Breast epithelium (tissue), 4 donors: ENCODE measurements at regions not wholly inside any gene's neighbourhood (a gene's known extent, or its start where the extent isn't known, plus 50 kb on each side); places are given as distances from the start of the nearest gene placed in this dataset.

Experiments
- DNase-seq, 2 donors: peaks; one replicate each; pipeline ENCODE4 v3.0.0-alpha.2; 2019; ENCODE audit warnings: low spot score in 2 of 2
- H3K27ac ChIP-seq, 2 donors: fragments of 200-600 bp; sonication (generic) in 1 of 2; one replicate each; pipeline ENCODE4 v1.5.1; 2016 to 2019; ENCODE audit warnings: mild to moderate bottlenecking in 1 of 2
- H3K27me3 ChIP-seq, 2 donors: fragments of 200-600 bp; sonication (generic) in 1 of 2; one replicate each; pipeline versions ENCODE4 v1.5.1 to v1.6.0; 2017 to 2019; ENCODE audit warnings: control low read depth in 1 of 2, mild to moderate bottlenecking in 1 of 2
- H3K36me3 ChIP-seq: fragments of 200-600 bp; one replicate; pipeline ENCODE4 v1.5.1; 2019
- H3K4me1 ChIP-seq, 2 donors: fragments of 200-600 bp; sonication (generic); one replicate each; pipeline ENCODE4 v1.5.1; 2016 to 2019; ENCODE audit warnings: control low read depth in 1 of 2
- H3K4me3 ChIP-seq, 3 donors: fragments of 200-600 bp; sonication (generic); 1 replicate in 2 of 3; 2 replicates in 1 of 3; pipeline ENCODE4 v1.5.1; 2016 to 2019; ENCODE audit warnings: mild to moderate bottlenecking in 3 of 3, moderate library complexity in 2 of 3
- H3K9me3 ChIP-seq, 2 donors: fragments of 200-600 bp; sonication (generic) in 1 of 2; one replicate each; pipeline ENCODE4 v1.5.1; 2016 to 2019; ENCODE audit warnings: control low read depth in 1 of 2
- POLR2A ChIP-seq: fragments of 450-650 bp; IDR thresholded peaks from one replicate; pipeline ENCODE4 v1.6.1; 2016; ENCODE audit warnings: antibody characterized with exemption, mild to moderate bottlenecking, moderate library complexity
- POLR2AphosphoS5 ChIP-seq, 3 donors: sonication (generic); formaldehyde crosslinking; IDR thresholded peaks; one replicate each; pipeline ENCODE4 v1.6.1; 2017; ENCODE audit warnings: antibody characterized with exemption in 3 of 3
- intact Hi-C: fragments of 100-400 bp; cut with DNase I; formaldehyde crosslinking; loops from one replicate; pipeline ENCODE4 v1.15.1; 2023; ENCODE audit warnings: low total_unique reads
- TF ChIP-seq, protein P1 (sequence below), 3 donors: fragments of 450-650 bp; IDR thresholded peaks; one replicate each; pipeline ENCODE4 v1.5.1; 2016 to 2017; ENCODE audit warnings: antibody characterized with exemption in 3 of 3, mild to moderate bottlenecking in 3 of 3, moderate library complexity in 3 of 3

DNA sequence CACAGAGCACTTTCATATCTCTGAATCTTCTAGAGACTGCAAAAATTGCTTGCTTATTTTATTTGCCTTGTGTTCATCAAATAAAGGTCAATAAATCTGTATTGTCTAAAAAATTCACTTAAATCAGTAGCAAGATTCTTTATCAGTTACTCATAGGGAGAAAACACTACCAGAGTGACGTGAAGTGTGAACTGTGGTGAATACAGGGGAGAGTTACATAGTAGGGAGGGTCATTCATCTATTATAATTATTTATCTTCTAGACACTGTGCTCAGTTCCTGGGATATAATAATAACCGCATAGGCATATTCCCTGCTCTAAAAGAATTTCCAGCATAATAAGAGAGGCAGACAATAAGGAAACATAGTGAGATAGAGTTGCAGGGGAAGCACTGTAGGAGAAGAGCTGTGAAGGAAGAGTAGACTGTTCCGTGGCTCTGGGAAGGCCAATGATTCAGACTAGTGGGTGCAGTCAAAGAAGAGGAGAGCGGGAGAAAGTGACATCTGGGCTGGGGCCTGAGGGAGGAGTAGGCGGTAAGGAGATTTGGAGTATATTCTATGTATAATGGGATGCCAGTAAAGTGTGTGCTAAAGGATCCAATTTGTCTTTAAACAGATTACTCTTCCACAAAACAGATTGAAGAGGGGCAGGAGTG lies 84.0 kb upstream of the TDRD3 start:
- Histone ChIP-seq H3K9me3 (no peaks in the 10 kb centered on the region), H3K27me3 (no peaks in the 10 kb centered on the region), H3K36me3 (no peaks in the 10 kb centered on the region), H3K4me3 (no peak overlapping the region), H3K27ac (no peak overlapping the region), H3K4me1 (no peaks in the 10 kb centered on the region)
- no peak for DNase-seq
- intact Hi-C loops, result no loop called here
- TF ChIP-seq POLR2A (no peak), POLR2AphosphoS5 (IDR thresholded peaks at IDR 0.05) (no peak)
- TF ChIP-seq, protein P1, sequence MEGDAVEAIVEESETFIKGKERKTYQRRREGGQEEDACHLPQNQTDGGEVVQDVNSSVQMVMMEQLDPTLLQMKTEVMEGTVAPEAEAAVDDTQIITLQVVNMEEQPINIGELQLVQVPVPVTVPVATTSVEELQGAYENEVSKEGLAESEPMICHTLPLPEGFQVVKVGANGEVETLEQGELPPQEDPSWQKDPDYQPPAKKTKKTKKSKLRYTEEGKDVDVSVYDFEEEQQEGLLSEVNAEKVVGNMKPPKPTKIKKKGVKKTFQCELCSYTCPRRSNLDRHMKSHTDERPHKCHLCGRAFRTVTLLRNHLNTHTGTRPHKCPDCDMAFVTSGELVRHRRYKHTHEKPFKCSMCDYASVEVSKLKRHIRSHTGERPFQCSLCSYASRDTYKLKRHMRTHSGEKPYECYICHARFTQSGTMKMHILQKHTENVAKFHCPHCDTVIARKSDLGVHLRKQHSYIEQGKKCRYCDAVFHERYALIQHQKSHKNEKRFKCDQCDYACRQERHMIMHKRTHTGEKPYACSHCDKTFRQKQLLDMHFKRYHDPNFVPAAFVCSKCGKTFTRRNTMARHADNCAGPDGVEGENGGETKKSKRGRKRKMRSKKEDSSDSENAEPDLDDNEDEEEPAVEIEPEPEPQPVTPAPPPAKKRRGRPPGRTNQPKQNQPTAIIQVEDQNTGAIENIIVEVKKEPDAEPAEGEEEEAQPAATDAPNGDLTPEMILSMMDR (IDR thresholded peaks at IDR 0.05), result no peak

DNA sequence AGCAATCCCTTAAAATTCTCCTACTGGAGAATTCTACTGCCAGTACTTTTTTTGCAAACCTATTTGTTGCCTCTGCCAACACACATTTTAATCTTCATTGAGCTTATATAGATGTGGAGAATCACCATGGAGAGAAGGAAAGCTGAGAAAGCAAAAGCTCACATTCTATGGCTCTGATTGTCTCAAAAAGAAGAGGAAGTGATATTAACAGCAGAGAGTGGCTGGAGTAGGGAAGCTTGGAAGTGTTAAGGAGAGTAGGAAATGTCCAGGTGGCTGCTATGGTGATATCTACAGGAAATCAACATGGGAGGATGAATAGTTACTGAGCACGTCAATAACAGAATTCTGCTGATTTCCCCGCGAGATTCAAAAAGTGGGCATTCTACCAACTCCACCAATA lies 78.8 kb upstream of the TDRD3 start:
- Histone ChIP-seq H3K4me1 (no peaks in the 10 kb centered on the region), H3K9me3 (no peaks in the 10 kb centered on the region), H3K27ac (no peak overlapping the region), H3K4me3 (no peak overlapping the region), H3K27me3 (no peaks in the 10 kb centered on the region), H3K36me3 (no peaks in the 10 kb centered on the region)
- TF ChIP-seq, protein P1 (IDR thresholded peaks at IDR 0.05), result no peak
- TF ChIP-seq POLR2A (no peak), POLR2AphosphoS5 (IDR thresholded peaks at IDR 0.05) (no peak)
- no peak for DNase-seq
- intact Hi-C loops, result no loop called here

DNA sequence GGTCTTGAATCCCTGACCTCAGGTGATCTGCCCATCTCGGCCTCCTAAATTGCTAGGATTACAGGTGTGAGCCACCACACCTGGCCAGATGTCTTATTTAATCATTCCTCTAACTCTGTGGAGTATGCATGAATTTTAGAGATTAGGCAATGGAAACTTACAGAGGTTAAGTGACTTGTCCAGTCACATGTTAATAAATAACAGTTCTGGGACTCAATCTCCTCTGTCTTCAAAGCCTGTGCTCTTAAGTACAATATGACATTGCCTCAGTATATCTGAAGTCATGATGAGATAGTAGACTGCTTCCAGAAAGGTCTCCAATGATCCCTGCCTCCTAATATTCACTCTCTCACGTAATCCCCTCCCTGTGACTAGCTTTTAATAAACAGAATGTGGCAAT lies 72.9 kb upstream of the TDRD3 start:
- intact Hi-C loops, result no loop called here
- H3K27me3 ChIP-seq, result no peaks in the 10 kb centered on the region
- TF ChIP-seq POLR2AphosphoS5 (IDR thresholded peaks at IDR 0.05) (no peak), POLR2A (no peak)
- TF ChIP-seq, protein P1 (IDR thresholded peaks at IDR 0.05), result no peak

DNA sequence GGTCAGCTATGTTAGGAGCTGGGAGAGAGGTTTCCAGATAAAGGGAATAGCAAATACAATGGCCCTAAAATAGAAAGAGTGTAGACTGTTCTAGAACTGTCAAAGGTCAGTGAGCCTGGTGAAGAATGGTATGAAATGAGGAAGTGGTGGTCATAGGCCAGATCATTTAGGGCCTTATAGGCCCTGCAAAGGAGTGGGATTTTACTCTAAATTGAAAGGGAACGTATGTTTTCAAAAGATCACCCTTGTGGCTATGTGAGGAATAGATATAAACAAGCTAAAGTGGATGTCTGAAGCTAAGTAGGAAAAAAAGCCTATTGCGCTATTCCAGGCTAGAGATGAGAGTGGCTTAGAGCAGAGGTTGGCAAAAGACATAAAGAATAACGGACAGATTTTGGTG lies 70.7 kb upstream of the TDRD3 start:
- intact Hi-C loops, result no loop called here
- TF ChIP-seq POLR2A (no peak), POLR2AphosphoS5 (IDR thresholded peaks at IDR 0.05) (no peak)
- TF ChIP-seq, protein P1 (IDR thresholded peaks at IDR 0.05), result no peak
- Histone ChIP-seq H3K36me3 (no peaks in the 10 kb centered on the region), H3K4me3 (no peak overlapping the region), H3K27ac (no peak overlapping the region), H3K27me3 (no peaks in the 10 kb centered on the region), H3K9me3 (no peaks in the 10 kb centered on the region), H3K4me1 (no peaks in the 10 kb centered on the region)
- no peak for DNase-seq

More for the DNA sequence above, 72.9 kb upstream of the TDRD3 start:
- Histone ChIP-seq H3K27ac (no peak overlapping the region), H3K4me3 (no peak overlapping the region), H3K4me1 (no peaks in the 10 kb centered on the region), H3K36me3 (no peaks in the 10 kb centered on the region), H3K9me3 (no peaks in the 10 kb centered on the region)
- no peak for DNase-seq

DNA sequence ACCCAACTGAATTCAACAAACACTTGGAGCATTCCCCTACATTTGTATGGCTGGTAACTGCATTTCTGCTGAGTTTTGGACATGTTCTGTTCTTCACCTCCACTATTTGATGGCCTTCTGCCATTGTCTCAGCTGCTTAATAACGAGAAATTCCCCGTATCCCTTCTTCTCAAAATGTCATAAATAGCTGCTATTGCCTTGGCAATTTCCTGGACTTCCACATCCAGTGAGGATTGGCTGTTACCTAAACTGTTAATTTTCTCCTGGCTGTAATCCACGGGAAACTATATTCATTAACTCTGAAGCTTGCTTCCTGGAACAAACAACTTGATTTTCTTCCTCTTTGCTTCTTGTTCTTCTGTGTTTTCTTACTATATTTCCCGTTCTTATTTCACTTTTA lies 69.5 kb upstream of the TDRD3 start:
- H3K4me3 ChIP-seq, result no peak overlapping the region
- H3K27me3 ChIP-seq, result no peaks in the 10 kb centered on the region
- TF ChIP-seq, protein P1 (IDR thresholded peaks at IDR 0.05), result no peak
- TF ChIP-seq POLR2A, result no peak
- TF ChIP-seq POLR2AphosphoS5 (IDR thresholded peaks at IDR 0.05), result no peak
- intact Hi-C loops, result no loop called here
- no peak overlapping the region for H3K27ac ChIP-seq
- no peaks in the 10 kb centered on the region for H3K9me3 ChIP-seq
- DNase-seq, result no peak
- H3K36me3 ChIP-seq, result no peaks in the 10 kb centered on the region
- no peaks in the 10 kb centered on the region for H3K4me1 ChIP-seq
